ENCODE measurements at regions not wholly inside any gene's neighbourhood (a gene's known extent, or its start where the extent isn't known, plus 50 kb on each side); places are given as distances from the start of the nearest gene placed in this dataset.

DNA sequence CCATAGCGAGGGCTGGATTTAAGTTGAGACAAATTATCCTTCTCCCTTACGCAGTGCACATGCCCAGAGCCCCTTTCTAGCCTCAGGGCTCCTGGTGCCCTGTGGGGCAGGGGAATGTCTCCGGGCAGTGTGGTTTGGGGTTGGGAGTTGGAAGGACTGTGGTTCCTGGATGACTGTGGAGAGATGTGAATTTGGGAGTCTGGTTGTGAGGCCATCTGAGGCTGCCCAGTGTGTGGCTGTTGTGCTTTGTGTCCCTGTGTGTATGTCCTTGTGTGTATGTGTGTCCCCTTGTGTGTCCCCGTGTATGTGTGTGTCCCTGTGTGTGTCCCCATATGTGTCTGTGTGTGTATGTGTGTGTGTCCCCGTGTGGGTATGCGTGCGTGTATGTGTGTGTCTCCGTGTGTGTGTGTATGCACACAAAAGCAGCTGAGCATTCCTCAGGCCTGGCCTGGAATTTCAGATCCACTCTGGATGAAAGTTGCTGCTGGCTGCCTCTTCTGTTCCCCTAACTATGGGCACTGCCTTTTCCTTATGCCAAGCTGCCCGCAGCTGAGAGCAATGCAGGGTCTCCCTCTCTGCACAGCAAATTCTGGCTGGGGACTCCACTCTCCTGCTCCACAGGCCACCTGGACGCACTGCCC is 65.4 kb downstream of the UBIAD1 start:
- in situ Hi-C loops (cut with HindIII; ENCODE audit: low pct_unique_long_range_greater_than_20kb, low sequenced_read_pairs) = no loop called here
- DNase-seq (ENCODE audit: low read depth, low spot score) = no peak

GRCh38 chr1:11339346-11340232 is 66.6 kb downstream of the UBIAD1 start:
- DNase-seq (ENCODE audit: low read depth, low spot score) = no peak
- in situ Hi-C loops (cut with HindIII; ENCODE audit: low pct_unique_long_range_greater_than_20kb, low sequenced_read_pairs) = no loop called here

- no peak for DNase-seq (ENCODE audit: low read depth, low spot score)
Measured at GRCh38 chr1:11340233-11340632, 67.2 kb downstream of the UBIAD1 start.

GRCh38 chr1:11341901-11342552 is 69.0 kb downstream of the UBIAD1 start:
- in situ Hi-C loops (cut with HindIII; ENCODE audit: low pct_unique_long_range_greater_than_20kb, low sequenced_read_pairs) = no loop called here
- no peak for DNase-seq (ENCODE audit: low read depth, low spot score)

More at GRCh38 chr1:11340233-11340632, 67.2 kb downstream of the UBIAD1 start:
- in situ Hi-C loops (cut with HindIII; ENCODE audit: low pct_unique_long_range_greater_than_20kb, low sequenced_read_pairs) = no loop called here

GRCh38 chr1:11342621-11343032 is 69.6 kb downstream of the UBIAD1 start:
- DNase-seq (ENCODE audit: low read depth, low spot score) = no peak
- in situ Hi-C loops (cut with HindIII; ENCODE audit: low pct_unique_long_range_greater_than_20kb, low sequenced_read_pairs) = no loop called here

GRCh38 chr1:11345971-11346715 is 73.1 kb downstream of the UBIAD1 start:
- no peak for DNase-seq (ENCODE audit: low read depth, low spot score)
- in situ Hi-C loops (cut with HindIII; ENCODE audit: low pct_unique_long_range_greater_than_20kb, low sequenced_read_pairs) = no loop called here

GRCh38 chr1:11350265-11350664 is 77.3 kb downstream of the UBIAD1 start:
- no peak for DNase-seq (ENCODE audit: low read depth, low spot score)
- in situ Hi-C loops (cut with HindIII; ENCODE audit: low pct_unique_long_range_greater_than_20kb, low sequenced_read_pairs) = no loop called here

DNA sequence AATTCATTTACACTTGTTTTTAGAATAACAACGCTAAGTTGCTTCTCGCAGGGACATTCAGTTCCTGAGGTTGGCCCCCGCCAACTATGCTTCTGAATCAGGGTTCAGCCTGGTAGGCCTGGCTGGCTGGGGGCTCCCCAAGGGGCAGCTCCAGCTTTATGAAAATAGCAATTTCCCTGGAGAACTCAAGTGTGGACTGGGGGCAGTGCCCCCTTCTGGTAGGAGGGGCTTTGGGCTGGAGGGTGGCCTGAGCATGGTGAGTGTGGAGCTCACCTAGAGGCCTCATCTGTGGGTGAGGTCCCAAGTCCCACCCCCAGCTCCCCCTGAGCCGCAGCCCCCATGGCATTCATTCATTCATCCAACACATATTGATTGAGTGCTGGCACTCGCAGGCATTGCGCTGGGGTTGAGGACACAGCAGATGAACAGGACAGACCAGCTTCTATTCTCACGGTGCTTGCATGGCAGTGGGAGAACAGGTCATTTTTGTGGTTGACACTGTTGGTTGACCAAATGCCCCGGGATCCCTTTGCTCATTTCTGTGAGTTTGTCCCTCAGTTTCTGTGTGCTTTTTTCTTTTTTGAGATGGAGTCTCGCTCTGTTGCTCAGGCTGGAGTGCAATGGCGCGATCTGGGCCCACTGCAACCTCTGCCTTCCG is 79.2 kb downstream of the UBIAD1 start:
- in situ Hi-C loops (cut with HindIII; ENCODE audit: low pct_unique_long_range_greater_than_20kb, low sequenced_read_pairs) = no loop called here
- no peak for DNase-seq (ENCODE audit: low read depth, low spot score)

GRCh38 chr1:11352816-11353799 is 80.1 kb downstream of the UBIAD1 start:
- in situ Hi-C loops (cut with HindIII; ENCODE audit: low pct_unique_long_range_greater_than_20kb, low sequenced_read_pairs) = no loop called here
- DNase-seq (ENCODE audit: low read depth, low spot score) = no peak

DNA sequence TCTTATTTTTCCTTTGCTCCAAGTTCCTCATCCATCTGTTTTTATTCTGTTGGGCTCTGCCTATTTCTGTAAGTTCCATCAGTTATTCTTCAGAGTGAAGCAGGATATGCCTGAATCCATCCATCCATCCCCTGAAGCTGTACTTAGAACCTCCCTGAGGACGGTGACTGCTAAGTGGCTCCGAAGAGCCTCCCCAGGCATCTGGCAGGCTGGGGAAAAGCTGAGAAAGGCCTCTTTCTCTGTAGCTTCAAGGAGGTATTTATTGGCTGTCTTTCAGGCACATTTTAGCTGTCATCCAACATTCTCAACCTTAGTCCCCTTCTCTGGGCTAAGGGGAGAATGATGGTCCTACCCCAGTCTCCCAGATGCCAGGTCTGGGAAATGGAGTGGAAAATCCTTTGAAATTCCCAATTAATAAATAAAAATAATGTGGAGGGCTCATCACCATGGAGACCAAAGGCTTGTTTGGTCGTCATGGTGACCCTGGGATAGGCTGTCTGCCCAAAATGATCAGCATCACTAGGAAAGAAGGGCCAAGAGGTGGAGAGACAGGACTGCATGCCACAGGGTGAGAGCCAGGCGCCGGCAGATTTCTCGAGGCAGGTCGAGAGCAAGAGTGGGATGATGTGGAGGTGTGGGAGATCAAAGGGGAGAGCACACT is 82.0 kb downstream of the UBIAD1 start:
- in situ Hi-C loops (cut with HindIII; ENCODE audit: low pct_unique_long_range_greater_than_20kb, low sequenced_read_pairs) = no loop called here
- no peak for DNase-seq (ENCODE audit: low read depth, low spot score)

GRCh38 chr1:11355559-11356475 is 82.8 kb downstream of the UBIAD1 start:
- DNase-seq (ENCODE audit: low read depth, low spot score) = no peak
- in situ Hi-C loops (cut with HindIII; ENCODE audit: low pct_unique_long_range_greater_than_20kb, low sequenced_read_pairs) = no loop called here

- in situ Hi-C loops (cut with HindIII; ENCODE audit: low pct_unique_long_range_greater_than_20kb, low sequenced_read_pairs) = no loop called here
Measured at GRCh38 chr1:11357276-11357675, 84.3 kb downstream of the UBIAD1 start.

GRCh38 chr1:11358984-11359383 is 86.0 kb downstream of the UBIAD1 start:
- no peak for DNase-seq (ENCODE audit: low read depth, low spot score)
- in situ Hi-C loops (cut with HindIII; ENCODE audit: low pct_unique_long_range_greater_than_20kb, low sequenced_read_pairs) = no loop called here

More at GRCh38 chr1:11357276-11357675, 84.3 kb downstream of the UBIAD1 start:
- no peak for DNase-seq (ENCODE audit: low read depth, low spot score)

- in situ Hi-C loops (cut with HindIII; ENCODE audit: low pct_unique_long_range_greater_than_20kb, low sequenced_read_pairs) = no loop called here
- DNase-seq (ENCODE audit: low read depth, low spot score) = no peak
Measured at GRCh38 chr1:11362547-11363021, 89.6 kb downstream of the UBIAD1 start.

DNA sequence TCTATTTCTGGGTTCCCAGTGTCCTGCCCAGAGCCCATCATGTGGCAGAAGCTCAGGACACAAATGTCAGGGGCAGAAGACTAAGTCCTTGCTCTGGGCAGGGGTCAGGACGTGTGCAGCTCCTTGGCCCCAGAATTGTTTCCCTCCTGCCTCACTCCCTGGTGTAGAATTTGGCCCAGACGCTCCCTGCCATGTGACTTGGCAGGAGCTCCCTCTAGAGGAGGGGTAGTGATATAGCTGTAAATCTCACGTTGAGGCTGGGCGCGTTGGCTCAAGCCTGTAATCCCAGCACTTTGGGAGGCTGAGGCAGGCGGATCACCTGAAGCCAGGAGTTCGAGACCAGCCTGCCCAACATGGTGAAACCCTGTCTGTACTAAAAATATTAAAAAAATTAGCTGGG is 91.2 kb downstream of the UBIAD1 start:
- in situ Hi-C loops (cut with HindIII; ENCODE audit: low pct_unique_long_range_greater_than_20kb, low sequenced_read_pairs) = no loop called here

More for the DNA sequence above, 91.2 kb downstream of the UBIAD1 start:
- peak; percentile 38 for DNase-seq (ENCODE audit: low read depth, low spot score)

Measured in SK-MEL-5 (cell line).